Fibroblast of skin of back (primary cell): ENCODE measurements at regions not wholly inside any gene's neighbourhood (a gene's known extent, or its start where the extent isn't known, plus 50 kb on each side); places are given as distances from the start of the nearest gene placed in this dataset.

Experiments
- DNase-seq: peaks from one replicate; pipeline ENCODE4 v3.0.0-alpha.2; 2013

- peak; percentile 29 for DNase-seq
Measured at GRCh38 chr18:57915865-57916582, 112.9 kb upstream of the ATP8B1 start.

DNA sequence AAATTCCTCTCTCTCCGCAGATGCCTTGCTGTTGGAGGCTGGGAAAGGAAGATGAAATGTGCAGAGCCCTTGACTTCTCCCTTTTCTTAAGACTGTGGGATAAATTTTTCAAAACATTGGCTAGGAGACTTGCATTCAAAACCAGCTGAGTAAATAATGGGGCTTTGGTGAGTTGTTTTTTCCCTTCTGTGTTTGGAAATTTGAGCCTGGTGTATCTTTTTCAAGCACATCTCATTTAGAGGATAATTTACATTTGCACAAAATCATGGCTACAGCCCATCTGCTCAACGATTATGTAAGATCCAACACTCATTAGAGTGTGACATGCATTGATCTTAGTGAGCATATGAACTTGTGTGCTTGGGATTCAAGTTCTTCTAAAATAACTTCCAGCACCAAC, 112.1 kb upstream of the ATP8B1 start:
- peak; percentile 32 for DNase-seq

DNA sequence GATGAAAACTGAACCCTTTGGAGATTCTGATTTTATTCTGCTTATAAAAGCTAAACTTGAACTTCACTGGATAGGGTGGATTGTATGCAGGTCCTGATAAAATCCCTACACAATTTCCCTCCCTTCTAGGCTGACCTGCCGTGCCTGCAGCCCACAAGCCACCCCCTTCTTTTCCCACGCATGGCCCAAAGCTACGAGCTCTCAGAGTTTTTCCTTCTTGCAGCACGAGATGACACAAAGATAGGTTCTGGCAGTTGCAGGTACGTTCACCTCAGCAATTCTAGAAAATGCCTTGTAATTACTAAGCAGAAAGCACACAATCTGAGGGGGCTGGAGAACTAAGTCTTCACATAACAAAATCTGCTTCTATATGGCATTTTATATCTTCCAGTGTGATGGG, 110.6 kb upstream of the ATP8B1 start:
- DNase-seq: no peak

DNA sequence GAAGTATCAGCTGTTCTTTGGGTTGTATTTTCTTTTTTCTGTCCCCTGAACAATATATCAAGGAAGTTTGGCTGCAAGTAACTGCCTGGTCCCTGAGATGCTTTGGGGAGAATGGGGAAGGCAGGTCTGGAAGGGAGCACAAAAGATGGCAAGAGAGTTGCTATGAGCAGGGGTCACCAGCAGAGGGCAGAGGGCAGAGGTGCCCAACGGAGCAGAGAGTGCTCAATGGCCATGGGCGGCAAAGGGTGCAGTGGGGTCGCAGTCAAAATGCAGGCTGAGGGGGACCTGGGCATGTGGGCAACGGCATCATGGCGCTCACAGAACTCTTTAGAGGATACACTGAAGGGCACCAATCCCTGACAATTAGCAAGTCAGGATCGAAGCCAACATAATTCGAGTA, 107.7 kb upstream of the ATP8B1 start:
- DNase-seq: no peak

GRCh38 chr18:57910134-57910533, 107.0 kb upstream of the ATP8B1 start:
- DNase-seq: no peak

DNA sequence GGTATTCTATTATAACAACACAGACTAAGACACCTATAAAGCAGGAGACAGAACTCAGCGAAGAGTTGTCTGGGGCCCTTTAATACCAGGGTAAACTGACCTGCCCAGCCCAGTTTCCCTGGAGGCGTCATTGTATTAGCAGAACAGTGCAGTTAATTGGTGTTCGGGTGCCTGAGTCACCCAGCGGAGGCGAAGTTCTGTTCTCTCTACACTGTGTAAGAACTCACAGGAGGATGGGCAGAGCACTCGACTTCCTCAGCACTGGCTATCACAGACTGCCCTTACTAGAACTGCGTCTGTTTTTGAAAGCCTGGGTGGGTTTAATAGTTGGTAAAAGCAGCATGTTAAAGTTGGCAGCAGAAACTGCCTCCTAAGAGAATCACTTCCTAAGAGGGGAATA, 106.5 kb upstream of the ATP8B1 start:
- DNase-seq: no peak

DNA sequence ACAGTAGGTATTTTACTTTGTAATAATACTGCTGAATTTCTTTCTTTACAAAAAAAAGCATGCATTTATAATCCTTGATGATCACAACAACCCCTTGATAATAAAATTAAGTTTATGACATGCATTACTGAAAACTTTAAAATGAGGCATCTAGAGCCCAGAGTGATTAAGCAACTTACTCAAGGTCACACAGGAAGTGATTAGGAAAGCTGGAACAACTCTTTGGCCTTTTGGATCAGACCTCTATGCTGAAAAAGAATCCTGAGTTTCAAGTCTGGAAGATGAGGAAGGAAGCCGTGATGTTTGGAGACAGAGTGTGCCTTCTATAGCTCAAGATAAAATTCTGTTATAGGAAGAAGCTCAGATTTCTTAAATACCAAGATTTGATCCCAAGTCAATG, 105.0 kb upstream of the ATP8B1 start:
- no peak for DNase-seq

GRCh38 chr18:57907550-57907949, 104.4 kb upstream of the ATP8B1 start:
- no peak for DNase-seq

- DNase-seq: no peak
Measured at GRCh38 chr18:57906852-57907251, 103.7 kb upstream of the ATP8B1 start.

DNA sequence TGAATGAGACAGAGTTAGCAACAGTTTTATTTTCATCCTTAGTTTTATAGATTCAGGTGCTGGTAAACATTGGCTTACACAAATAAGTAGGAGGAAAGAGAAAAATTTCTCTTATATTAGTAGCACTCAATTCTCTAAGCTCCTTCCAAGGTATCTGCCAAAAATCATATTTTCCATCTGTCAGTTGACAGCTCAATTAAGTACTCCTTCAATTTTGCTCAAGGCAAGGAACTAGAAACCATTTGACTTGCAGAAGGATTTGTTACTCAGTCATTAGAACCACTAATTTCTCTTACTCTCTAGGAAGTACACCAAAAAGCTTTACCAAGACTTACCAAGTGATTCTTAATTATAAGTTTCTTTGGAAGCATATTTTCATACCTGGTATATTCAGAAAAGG, 101.4 kb upstream of the ATP8B1 start:
- no peak for DNase-seq

DNA sequence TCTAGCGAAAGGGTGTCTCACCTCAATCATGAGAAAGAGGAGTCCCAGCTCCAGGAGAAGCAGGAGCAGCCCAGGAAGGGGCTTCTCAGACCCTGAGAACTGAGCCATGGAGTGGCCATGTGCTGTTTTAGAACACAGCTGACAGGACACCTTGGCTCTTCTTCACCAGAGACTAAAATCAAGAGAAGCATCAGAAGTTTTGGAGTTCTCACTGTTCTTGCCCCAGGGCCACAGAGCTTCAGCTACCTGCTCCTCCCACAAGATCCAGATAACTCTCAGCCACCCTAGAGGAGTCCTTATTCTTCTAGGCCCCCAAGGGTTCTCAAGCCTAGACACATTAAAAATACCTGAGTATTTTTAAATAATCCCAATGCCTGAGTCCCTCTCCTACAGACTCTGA, 99.6 kb upstream of the ATP8B1 start:
- DNase-seq: no peak

GRCh38 chr18:57901825-57902589, 98.9 kb upstream of the ATP8B1 start:
- no peak for DNase-seq

GRCh38 chr18:57900906-57901435, 97.9 kb upstream of the ATP8B1 start:
- no peak for DNase-seq

GRCh38 chr18:57898506-57899124, 95.5 kb upstream of the ATP8B1 start:
- DNase-seq: peak; percentile 53

DNA sequence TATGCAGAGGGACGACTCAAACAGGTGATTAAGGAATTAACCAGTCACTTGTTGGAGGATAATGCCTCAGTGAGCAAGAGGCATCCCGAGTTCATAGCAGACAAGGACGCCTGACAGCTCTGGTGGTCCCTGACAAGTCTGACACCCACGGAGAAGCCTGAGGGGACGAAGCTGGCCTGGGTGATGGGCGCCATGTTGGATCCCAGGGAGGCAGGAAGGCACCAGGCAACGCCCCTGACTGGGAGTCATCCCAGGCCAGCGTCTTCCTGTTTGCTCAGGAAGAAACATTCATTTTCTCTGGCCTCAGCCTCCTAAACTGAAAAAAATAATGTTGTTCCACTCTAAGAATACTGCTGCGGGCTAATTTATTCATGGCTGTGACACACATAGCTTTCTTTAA, 92.1 kb upstream of the ATP8B1 start:
- DNase-seq: no peak

GRCh38 chr18:57891707-57892391, 88.7 kb upstream of the ATP8B1 start:
- no peak for DNase-seq

DNA sequence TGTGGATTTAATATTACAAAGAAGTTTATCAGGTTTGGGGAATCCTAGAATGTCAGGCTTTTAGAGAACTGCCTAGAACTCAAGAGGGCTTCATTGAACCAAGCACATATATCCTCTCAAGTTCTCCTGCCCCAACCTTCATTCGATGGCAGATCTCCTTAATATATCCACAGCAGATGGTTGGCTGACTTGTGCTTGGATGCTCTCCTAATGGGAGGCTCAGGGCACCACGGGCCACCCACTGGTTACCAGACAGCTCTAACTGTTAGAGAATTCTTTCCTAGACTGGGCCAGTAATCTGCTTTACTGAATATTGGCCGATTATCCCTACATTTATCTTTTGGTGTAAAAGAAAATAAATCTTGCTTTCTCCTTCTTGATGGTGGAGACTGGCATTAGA, 87.2 kb upstream of the ATP8B1 start:
- DNase-seq: no peak

- no peak for DNase-seq
Measured at GRCh38 chr18:57889841-57890240, 86.7 kb upstream of the ATP8B1 start.

DNA sequence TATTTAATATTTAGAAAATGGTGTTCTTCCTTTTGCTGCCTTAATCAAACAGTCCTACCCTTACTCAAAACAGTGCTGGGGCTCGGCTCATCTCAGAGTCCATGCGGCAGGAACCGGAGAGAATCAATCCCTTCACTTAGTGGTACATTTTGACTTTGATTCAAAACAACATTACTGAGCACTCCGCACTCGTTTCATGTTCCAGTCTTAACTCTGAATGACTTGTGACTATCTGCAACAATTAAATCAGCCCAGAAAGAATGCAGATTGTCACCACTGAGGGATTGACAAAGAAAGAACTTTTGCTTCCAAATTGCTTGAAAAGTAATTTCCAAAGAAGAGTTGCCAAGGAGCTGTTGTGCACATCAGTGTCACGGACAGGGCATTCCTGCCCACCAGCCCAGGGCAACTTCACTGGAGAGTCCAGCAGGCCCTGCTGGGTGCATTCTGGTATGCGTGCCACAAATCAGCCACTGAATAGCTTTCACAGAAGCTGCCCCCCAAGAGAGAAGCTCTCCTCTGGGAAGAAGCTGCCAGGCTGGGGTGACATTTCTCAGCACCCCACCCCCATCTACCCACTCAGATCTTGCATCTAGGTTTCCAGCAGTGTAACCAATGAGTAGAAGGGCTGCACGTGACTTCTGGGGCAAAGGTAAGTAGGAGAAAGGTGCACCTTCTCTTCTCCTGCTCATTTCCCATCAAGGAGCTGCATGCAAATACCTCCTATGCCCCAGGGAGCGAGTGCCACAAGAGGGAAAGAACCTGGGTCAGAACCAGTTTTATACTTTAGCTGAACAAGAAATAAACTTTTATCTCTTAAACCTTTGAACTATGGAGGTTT, 84.6 kb upstream of the ATP8B1 start:
- DNase-seq: no peak

DNA sequence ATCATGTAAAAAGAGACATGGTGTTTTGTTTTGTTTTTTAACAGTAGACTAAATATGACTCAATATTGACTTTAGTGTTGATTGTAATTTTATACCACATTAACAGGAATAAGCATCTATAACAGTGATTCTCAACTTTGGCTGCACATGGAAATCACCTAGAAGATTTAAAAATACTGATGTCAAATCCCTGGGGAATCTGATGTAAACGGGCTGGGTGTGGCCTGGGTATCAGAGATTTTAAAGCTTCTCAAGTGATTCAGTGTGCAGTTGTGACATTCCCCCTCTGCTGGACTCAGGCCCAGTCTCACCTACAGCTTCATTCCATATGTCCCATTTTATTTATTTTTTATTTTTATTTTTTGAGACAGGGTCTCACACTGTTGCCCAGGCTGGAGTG, 82.8 kb upstream of the ATP8B1 start:
- no peak for DNase-seq

GRCh38 chr18:57882465-57882864, 79.3 kb upstream of the ATP8B1 start:
- no peak for DNase-seq

DNA sequence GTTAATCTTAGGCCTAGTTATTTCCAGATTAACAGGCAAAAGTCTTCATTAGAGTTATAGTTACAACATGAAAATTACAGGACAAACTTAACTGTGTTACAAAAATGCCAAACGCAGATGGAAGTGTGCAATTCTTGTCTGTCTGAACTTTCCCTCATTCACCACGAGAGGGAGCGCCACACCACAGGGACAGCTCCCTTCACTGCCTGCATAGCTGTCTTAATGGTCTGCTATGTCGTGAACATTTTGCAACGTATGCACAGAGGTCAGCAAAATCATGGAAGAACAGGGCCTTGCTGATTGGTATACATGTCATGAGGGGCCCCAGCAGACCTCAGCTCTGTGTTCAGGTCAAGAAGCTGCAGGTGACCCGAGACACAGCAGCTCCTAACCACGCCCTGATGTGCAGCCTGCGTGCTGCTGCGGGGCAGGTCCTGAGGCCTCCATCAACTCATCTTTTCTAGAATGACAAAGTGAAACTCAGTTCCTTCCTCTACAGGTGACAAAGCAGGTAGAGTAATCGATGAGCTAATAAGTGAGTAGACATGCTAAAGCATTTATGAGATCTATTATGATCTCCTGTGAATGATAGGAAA, 78.8 kb upstream of the ATP8B1 start:
- DNase-seq: peak; percentile 81
